DMS79 treated with DMSO at 0.1 percent for 48 hours (cell line): ENCODE measurements at regions not wholly inside any gene's neighbourhood (a gene's known extent, or its start where the extent isn't known, plus 50 kb on each side); places are given as distances from the start of the nearest gene placed in this dataset.
"Not testable (repeated sequence)": the region's sequence is repeated elsewhere in the genome, so short reads cannot be mapped to it uniquely, and the experiment has no call there.

Source experiments
- DNase-seq: peaks from one replicate; lab custom pipeline; 2025; lab: John Stamatoyannopoulos, UW

DNA sequence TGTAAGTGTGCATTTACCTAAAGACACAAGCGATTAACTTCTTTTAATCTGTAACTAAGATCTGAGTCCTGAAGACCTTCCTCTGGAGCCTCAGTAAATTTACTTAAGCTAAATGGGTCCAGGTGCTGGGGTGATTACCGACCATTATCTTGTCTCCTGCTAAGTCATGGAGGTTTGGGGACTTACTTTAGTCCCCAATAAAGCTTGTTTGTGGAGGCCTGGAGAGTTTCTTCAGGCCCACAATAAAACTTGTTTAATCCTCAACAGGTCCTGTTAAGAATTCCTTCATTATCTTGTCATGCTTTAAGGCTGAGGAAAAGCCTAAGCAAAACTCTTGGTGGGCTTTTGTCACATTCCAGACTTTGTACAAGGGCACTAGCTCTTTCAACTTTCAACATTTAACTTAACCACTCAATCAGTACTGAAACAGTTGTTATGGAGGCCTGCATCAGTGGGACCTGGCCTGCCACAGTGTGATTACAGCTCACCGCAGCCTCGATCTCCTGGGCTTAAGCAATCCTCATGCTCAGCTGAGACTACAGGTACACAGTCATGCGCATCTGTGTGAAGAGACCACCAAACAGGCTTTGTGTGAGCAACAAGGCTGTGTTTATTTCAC lies 84.0 kb downstream of the FMO4 start:
- no peak for DNase-seq

DNA sequence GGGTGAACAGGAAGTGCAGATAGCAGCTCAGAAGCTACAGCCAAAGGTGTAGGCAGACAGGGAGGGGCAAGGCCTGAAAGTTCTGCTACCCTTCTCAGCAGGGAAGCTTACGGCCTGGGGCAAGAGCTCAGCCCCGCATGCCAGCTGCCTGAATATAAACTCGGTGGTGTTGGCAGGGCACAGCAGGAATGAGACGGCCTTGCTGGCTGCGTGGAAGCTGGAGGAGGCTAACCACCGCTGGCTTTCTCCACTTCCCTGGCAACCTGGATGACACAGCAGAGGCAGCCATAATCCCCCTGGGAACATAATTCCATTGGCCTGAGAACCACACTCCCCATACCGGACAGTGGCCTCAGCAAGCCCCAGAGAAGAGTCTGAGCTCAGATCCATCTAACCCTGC lies 81.9 kb upstream of the PRRC2C start:
- no peak for DNase-seq

GRCh38 chr1:171405391-171405714 lies 80.0 kb upstream of the PRRC2C start:
- DNase-seq = no peak

DNA sequence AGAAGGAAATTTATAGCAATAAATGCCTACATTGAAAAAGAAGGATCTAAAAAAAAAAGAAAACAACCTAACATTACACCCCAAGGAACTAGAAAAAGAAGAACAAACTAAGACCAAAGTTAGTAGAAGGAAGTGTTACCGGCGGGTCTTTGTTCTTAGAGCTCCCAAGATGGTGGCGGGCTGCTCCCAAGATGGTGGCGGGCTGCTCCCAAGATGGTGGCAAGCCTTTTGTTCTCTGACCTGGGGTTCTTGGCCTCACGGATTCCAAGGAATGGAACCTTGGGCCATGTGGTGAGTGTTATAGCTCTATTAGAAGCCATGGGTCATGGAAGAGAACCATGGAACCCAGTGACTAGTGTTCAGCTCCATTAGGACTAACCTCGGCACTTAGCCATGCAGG lies 71.8 kb upstream of the PRRC2C start:
- not testable (repeated sequence) for DNase-seq

DNA sequence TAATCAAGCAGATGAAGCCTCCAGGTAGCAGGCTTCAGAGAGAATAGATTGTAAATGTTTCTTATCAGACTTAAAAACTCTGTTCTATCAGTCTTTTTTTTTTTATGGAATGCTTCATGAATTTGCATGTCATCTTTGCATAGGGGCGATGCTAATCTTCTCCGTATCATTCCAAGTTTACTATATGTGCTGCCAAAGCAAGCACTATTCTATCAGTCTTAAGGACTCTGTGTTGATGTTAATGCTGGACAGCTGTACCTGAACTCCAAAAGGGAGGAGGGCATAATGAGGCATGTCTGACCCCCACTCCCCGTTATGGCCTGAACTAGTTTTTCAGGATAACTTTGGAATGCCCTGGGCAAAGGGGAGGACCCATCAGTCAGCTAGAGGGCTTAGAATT lies 66.8 kb upstream of the PRRC2C start:
- DNase-seq = no peak

- DNase-seq = no peak
Observed at GRCh38 chr1:171420810-171421209, 64.5 kb upstream of the PRRC2C start.

- no peak for DNase-seq
Observed at GRCh38 chr1:171421413-171422020, 63.8 kb upstream of the PRRC2C start.

- no peak for DNase-seq
Observed at GRCh38 chr1:171422511-171422910, 62.8 kb upstream of the PRRC2C start.

GRCh38 chr1:171424494-171424893 lies 60.8 kb upstream of the PRRC2C start:
- no peak for DNase-seq

GRCh38 chr1:171426645-171427044 lies 58.7 kb upstream of the PRRC2C start:
- DNase-seq = no peak

- no peak for DNase-seq
Observed at GRCh38 chr1:171427852-171428471, 57.4 kb upstream of the PRRC2C start.

- DNase-seq = no peak
Observed at GRCh38 chr1:171429137-171429536, 56.2 kb upstream of the PRRC2C start.

DNA sequence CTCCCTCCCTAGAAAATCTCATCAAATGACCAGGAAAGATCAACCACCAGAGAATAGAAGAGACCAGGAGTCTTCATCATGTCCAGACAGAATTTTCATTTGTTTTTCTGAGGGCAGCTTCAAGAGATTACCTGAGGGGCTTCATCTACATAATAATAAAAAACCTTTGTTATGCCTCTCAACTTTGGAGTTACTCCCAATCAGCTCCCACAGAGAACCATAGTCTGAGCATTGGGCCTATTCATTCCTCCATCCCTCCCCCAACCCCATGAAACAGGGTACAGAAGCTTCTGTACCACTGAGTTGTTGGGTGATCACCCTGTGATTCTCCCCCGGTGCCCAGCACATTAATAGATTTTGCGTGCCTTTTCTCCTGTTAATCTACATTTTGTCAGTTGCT lies 53.3 kb upstream of the PRRC2C start:
- DNase-seq = no peak

DNA sequence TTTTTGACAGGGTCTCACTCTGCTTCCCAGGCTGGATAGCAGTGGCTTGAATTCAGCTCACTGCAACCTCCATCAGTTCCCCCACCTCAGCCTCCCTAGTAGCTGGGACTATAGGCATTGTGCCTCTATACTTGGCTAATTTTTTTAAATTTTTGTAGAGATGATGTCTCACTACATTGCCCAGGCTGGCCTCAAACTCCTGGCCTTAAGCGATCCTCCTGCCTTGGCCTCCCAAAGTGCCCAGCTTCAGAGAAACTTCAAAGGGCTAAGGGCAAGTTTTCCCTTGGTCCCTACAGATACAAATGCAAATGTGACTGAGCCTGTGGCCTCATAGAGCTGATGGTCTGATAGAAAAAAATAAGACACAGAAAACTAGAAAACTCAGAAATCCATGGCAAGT lies 52.9 kb upstream of the PRRC2C start:
- no peak for DNase-seq

GRCh38 chr1:171433451-171433850 lies 51.9 kb upstream of the PRRC2C start:
- DNase-seq = no peak

DNA sequence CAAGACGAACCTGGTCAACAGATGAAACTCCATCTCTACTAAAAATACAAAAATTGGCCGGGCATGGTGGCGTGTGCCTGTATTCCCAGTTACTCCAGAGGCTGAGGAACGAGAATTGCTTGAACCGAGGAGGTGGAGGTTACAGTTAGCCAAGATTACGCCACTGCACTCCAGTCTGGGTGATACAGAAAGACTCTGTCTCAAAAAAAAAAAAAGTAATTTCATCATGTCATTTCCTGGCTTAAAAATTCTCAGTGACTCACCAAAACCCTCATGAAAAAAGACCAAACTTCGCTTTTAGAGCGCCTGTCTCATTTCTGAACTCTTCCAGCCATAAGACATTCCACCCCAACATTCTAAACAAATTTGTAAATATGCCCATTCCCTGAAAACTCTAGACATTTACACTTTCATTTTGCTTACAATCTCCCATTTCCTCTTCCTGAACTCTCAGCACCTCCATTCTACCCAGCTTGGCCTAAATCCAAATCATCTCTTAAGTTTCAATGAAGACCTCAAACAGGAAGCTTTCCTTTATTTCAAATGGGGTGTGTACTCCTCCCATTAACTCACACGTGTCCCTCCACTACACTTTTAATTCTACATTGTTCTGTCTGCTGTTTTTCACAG lies 50.5 kb upstream of the PRRC2C start:
- DNase-seq = peak; percentile 29
